BJ (cell line): ENCODE measurements at regions not wholly inside any gene's neighbourhood (a gene's known extent, or its start where the extent isn't known, plus 50 kb on each side); places are given as distances from the start of the nearest gene placed in this dataset.

Experiments used
- CTCF ChIA-PET: fragments of 350-600 bp; formaldehyde crosslinking; extraction: SDS; loops from one replicate; lab custom pipeline; 2021; ENCODE audit warnings: antibody characterized with exemption, inconsistent platforms; lab: Yijun Ruan, JAX
- POLR2A ChIA-PET: fragments of 300-600 bp; sonication (Branson Sonifier 250); formaldehyde crosslinking; extraction: SDS; loops from one replicate; lab custom pipeline; 2021; ENCODE audit warnings: antibody characterized with exemption; lab: Charles Lee
- DNase-seq: peaks from one replicate; pipeline ENCODE4 v3.0.0-alpha.2; 2011; ENCODE audit warnings: low read depth
- H3K27me3 ChIP-seq: 2 replicates; pipeline ENCODE4 v1.6.0; 2011; ENCODE audit warnings: low read length; ENCODE audit not compliant: control insufficient read depth, insufficient read depth
- H3K36me3 ChIP-seq: 2 replicates; pipeline ENCODE4 v1.5.1; 2011; ENCODE audit warnings: low read length; ENCODE audit not compliant: control insufficient read depth, insufficient read depth
- H3K4me3 ChIP-seq: 2 replicates; pipeline ENCODE4 v1.5.1; 2011; ENCODE audit warnings: low read depth, mild to moderate bottlenecking, control low read depth, low read length
- CTCF ChIP-seq: IDR thresholded peaks from 2 replicates; pipeline ENCODE4 v1.5.1; 2011; ENCODE audit warnings: low read depth, mild to moderate bottlenecking, control low read depth, inconsistent platforms, low read length, moderate library complexity; ENCODE audit not compliant: insufficient read depth

- ChIA-PET POLR2A (no interaction called here), CTCF (interaction anchor here (0.9 kb wide), 1 partner anchor 419 kb away, joined by 3 read pairs; no protein-coding TSS in a partner anchor)
- Histone ChIP-seq H3K27me3 (no peaks in the 10 kb centered on the region), H3K36me3 (no peaks in the 10 kb centered on the region), H3K4me3 (no peak overlapping the region)
- no peak for DNase-seq
- no peak for TF ChIP-seq CTCF
These were observed 837.7 kb upstream of the CNTN5 start for GRCh38 chr11:98183034-98183433.

GRCh38 chr11:98185245-98185644, 835.5 kb upstream of the CNTN5 start:
- TF ChIP-seq CTCF: no peak
- Histone ChIP-seq H3K4me3 (no peak overlapping the region), H3K36me3 (no peaks in the 10 kb centered on the region), H3K27me3 (no peaks in the 10 kb centered on the region)
- DNase-seq: no peak
- ChIA-PET CTCF (no interaction called here), POLR2A (no interaction called here)

GRCh38 chr11:98194611-98195010, 826.1 kb upstream of the CNTN5 start:
- Histone ChIP-seq H3K27me3 (no peaks in the 10 kb centered on the region), H3K4me3 (no peak overlapping the region), H3K36me3 (no peaks in the 10 kb centered on the region)
- POLR2A ChIA-PET: no interaction called here
- TF ChIP-seq CTCF: no peak
- DNase-seq: no peak
- CTCF ChIA-PET: no interaction called here

GRCh38 chr11:98195300-98195699, 825.4 kb upstream of the CNTN5 start:
- Histone ChIP-seq H3K4me3 (no peak overlapping the region), H3K27me3 (no peaks in the 10 kb centered on the region), H3K36me3 (no peaks in the 10 kb centered on the region)
- ChIA-PET POLR2A (no interaction called here), CTCF (no interaction called here)
- no peak for DNase-seq
- no peak for TF ChIP-seq CTCF

- ChIA-PET CTCF (no interaction called here), POLR2A (no interaction called here)
- Histone ChIP-seq H3K27me3 (no peaks in the 10 kb centered on the region), H3K36me3 (no peaks in the 10 kb centered on the region), H3K4me3 (no peak overlapping the region)
- TF ChIP-seq CTCF: no peak
- no peak for DNase-seq
These were observed 813.7 kb upstream of the CNTN5 start for GRCh38 chr11:98207086-98207485.
